HepG2 (cell line): ENCODE measurements at regions not wholly inside any gene's neighbourhood (a gene's known extent, or its start where the extent isn't known, plus 50 kb on each side); places are given as distances from the start of the nearest gene placed in this dataset.

ENCODE experiments used
- ATAC-seq: fragments of 200-7000 bp; cut with Tn5 transposase; 3 replicates; pipeline ENCODE4 v1.9.1; 2020; ENCODE audit warnings: mild to moderate bottlenecking, moderate library complexity
- BruUV-seq: library from RNA; stranded (reverse); fragments of 400-500 nt; replicated peaks from 2 replicates; lab custom pipeline; 2021; lab: Mats Ljungman, UMichigan
- CTCF ChIA-PET: fragments of 300-600 bp; formaldehyde crosslinking; extraction: SDS; loops from one replicate; lab custom pipeline; 2021; ENCODE audit warnings: low total read pairs, inconsistent platforms, low intra/inter-chr PET ratio; lab: Yijun Ruan, JAX
- POLR2A ChIA-PET: fragments of 350-600 bp; sonication (Branson Sonifier 250); formaldehyde crosslinking; loops from one replicate; lab custom pipeline; 2020; ENCODE audit warnings: antibody characterized with exemption, inconsistent platforms; lab: Yijun Ruan, JAX
- DNase-seq: peaks from one replicate; pipeline ENCODE4 v3.0.0-alpha.2; 2015; ENCODE audit warnings: low spot score
- FAIRE-seq: peaks from 3 replicates; lab custom pipeline; 2011; peaks lifted over from hg19 to GRCh38; lab: Jason Lieb, UNC
- H2AFZ ChIP-seq: one replicate; pipeline ENCODE4 v1.6.1; 2011; ENCODE audit warnings: low read length, inconsistent platforms
- H3K27ac ChIP-seq: fragments of 300-600 bp; 3 replicates; pipeline ENCODE4 v1.8.0; 2011; ENCODE audit warnings: mixed run types, mild to moderate bottlenecking, mixed read lengths, low read length, inconsistent platforms; ENCODE audit not compliant: insufficient read depth; ENCODE audit errors: extremely low read length
- H3K27me3 ChIP-seq, 2 experiments: fragments of 200-600 bp in 1 of 2; 2 replicates in 1 of 2; 3 replicates in 1 of 2; pipeline versions ENCODE4 v1.6.0 to v1.8.0; 2011; ENCODE audit warnings: low read length in 2 of 2, mild to moderate bottlenecking in 2 of 2, moderate library complexity in 2 of 2, inconsistent platforms in 1 of 2; ENCODE audit not compliant: insufficient read depth in 2 of 2, control insufficient read depth in 1 of 2
- H3K36me3 ChIP-seq, 2 experiments: fragments of 200-600 bp in 1 of 2; replicated peaks in 1 of 2; 2 replicates in 1 of 2; 3 replicates in 1 of 2; pipeline versions ENCODE4 v1.5.1 to v1.8.0; 2011; ENCODE audit warnings: low read length in 2 of 2, inconsistent platforms in 1 of 2; ENCODE audit not compliant: insufficient read depth in 2 of 2, control insufficient read depth in 1 of 2
- H3K4me1 ChIP-seq: 2 replicates; pipeline ENCODE4 v1.5.1; 2012; ENCODE audit warnings: low read length, inconsistent platforms; ENCODE audit not compliant: insufficient read depth
- H3K4me2 ChIP-seq: 2 replicates; pipeline ENCODE4 v1.6.0; 2011; ENCODE audit warnings: low read depth, low read length, inconsistent platforms
- H3K4me3 ChIP-seq, 3 experiments: fragments of 200-600 bp in 1 of 3; sonication (generic), shearing (Covaris generic) in 1 of 3; replicated peaks in 1 of 3; 2 replicates each; pipeline ENCODE4 v1.5.1; 2011 to 2016; ENCODE audit warnings: low read length in 3 of 3, inconsistent platforms in 2 of 3, low read depth in 2 of 3, mild to moderate bottlenecking in 2 of 3, control low read depth in 1 of 3, mixed read lengths in 1 of 3; ENCODE audit not compliant: insufficient read depth in 1 of 3
- H3K79me2 ChIP-seq: one replicate; pipeline ENCODE4 v1.6.1; 2011; ENCODE audit warnings: low read length, inconsistent platforms; ENCODE audit not compliant: insufficient read depth
- H3K9ac ChIP-seq: 2 replicates; pipeline ENCODE4 v1.6.0; 2011; ENCODE audit warnings: mild to moderate bottlenecking, low read depth, low read length, inconsistent platforms; ENCODE audit not compliant: insufficient read depth
- H3K9me3 ChIP-seq: 2 replicates; pipeline ENCODE4 v1.5.1; 2012; ENCODE audit warnings: mild to moderate bottlenecking, low read length
- H4K20me1 ChIP-seq: 2 replicates; pipeline ENCODE4 v1.6.0; 2011; ENCODE audit warnings: inconsistent platforms, mild to moderate bottlenecking, low read length, moderate library complexity; ENCODE audit not compliant: insufficient read depth
- ATF1 ChIP-seq: IDR thresholded peaks from 2 replicates; pipeline ENCODE4 v1.6.1; 2016; ENCODE audit warnings: mild to moderate bottlenecking, control low read depth
- FIP1L1 ChIP-seq: fragments of 200-400 bp; formaldehyde crosslinking; IDR thresholded peaks from 2 replicates; pipeline ENCODE4 v1.6.1; 2018; ENCODE audit warnings: low read depth, mild to moderate bottlenecking, low read length, moderate library complexity, borderline replicate concordance; ENCODE audit not compliant: insufficient read depth
- FOXA1 ChIP-seq, 2 experiments: fragments of 450-650 bp in 1 of 2; sonication (generic) in 1 of 2; formaldehyde crosslinking in 1 of 2; IDR thresholded peaks; 2 replicates each; pipeline versions ENCODE4 v1.4.0 to v1.6.1; 2016 to 2020; ENCODE audit warnings: missing genetic modification reagents in 1 of 2
- MBD4 ChIP-seq: IDR thresholded peaks from 2 replicates; pipeline ENCODE4 v1.6.1; 2012; ENCODE audit warnings: low read length, inconsistent platforms, borderline replicate concordance
- RARG ChIP-seq: sonication (generic); formaldehyde crosslinking; IDR thresholded peaks from 2 replicates; pipeline ENCODE4 v1.4.0; 2020; ENCODE audit warnings: low read depth, mild to moderate bottlenecking, missing genetic modification reagents
- TFDP1 ChIP-seq: IDR thresholded peaks from 2 replicates; pipeline ENCODE4 v1.6.1; 2016; ENCODE audit warnings: missing compliant biosample characterization, missing genetic modification reagents, borderline replicate concordance
- XBP1 ChIP-seq: sonication (generic); formaldehyde crosslinking; IDR thresholded peaks from 2 replicates; pipeline ENCODE4 v1.5.0; 2020; ENCODE audit warnings: missing genetic modification reagents
- ZNF558 ChIP-seq: sonication (generic); formaldehyde crosslinking; IDR thresholded peaks from 2 replicates; pipeline ENCODE4 v1.9.0; 2022; ENCODE audit warnings: mild to moderate bottlenecking, missing genetic modification reagents, borderline replicate concordance
- ZNF773 ChIP-seq: sonication (generic); formaldehyde crosslinking; IDR thresholded peaks from 2 replicates; pipeline ENCODE4 v1.4.0; 2020; ENCODE audit warnings: missing genetic modification reagents, borderline replicate concordance
- ZNF841 ChIP-seq: sonication (generic); formaldehyde crosslinking; IDR thresholded peaks from 2 replicates; pipeline ENCODE4 v1.8.1; 2023; ENCODE audit warnings: missing genetic modification reagents, borderline replicate concordance
- ZSCAN5A ChIP-seq: sonication (generic); formaldehyde crosslinking; IDR thresholded peaks from 2 replicates; pipeline ENCODE4 v1.8.0; 2022; ENCODE audit warnings: mild to moderate bottlenecking, missing genetic modification reagents, borderline replicate concordance
- WGBS: methylation state at CpG from one replicate; pipeline ENCODE4 v1.1.6; 2017; ENCODE audit warnings: low lambda C conversion rate; 5-methylcytosine and 5-hydroxymethylcytosine counted together
- in situ Hi-C: cut with HindIII; loops from 2 replicates; pipeline ENCODE4 v1.10.0; 2017; ENCODE audit warnings: low pct_unique_long_range_greater_than_20kb; ENCODE audit not compliant: extremely low pct_ligation_motif_present
- intact Hi-C: fragments of 100-400 bp; cut with micrococcal nuclease; formaldehyde crosslinking; loops from one replicate; pipeline ENCODE4 v1.10.0; 2022; ENCODE audit not compliant: unreplicated experiment
- TF ChIP-seq, protein P1 (sequence below): sonication (generic); formaldehyde crosslinking; IDR thresholded peaks from 2 replicates; pipeline ENCODE4 v1.9.0; 2021; ENCODE audit warnings: missing genetic modification reagents, borderline replicate concordance
- TF ChIP-seq, protein P2 (sequence below): sonication (generic); formaldehyde crosslinking; IDR thresholded peaks from 2 replicates; pipeline ENCODE4 v1.5.0; 2020; ENCODE audit warnings: mild to moderate bottlenecking, missing genetic modification reagents, borderline replicate concordance

GRCh38 chr6:15897063-15897876 is 231.6 kb upstream of the MYLIP start:
- no peak overlapping the region for H3K4me2 ChIP-seq
- 1% methylated on average over 8 of the region's 8 CpGs for WGBS
- no peaks in the 10 kb centered on the region for H3K36me3 ChIP-seq
- intact Hi-C loops (loop anchor here (5.0 kb wide), 2 partner anchors 230 to 495 kb away; partner anchors contain the start of gene MYLIP), in situ Hi-C loops (no loop called here)
- no peak overlapping the region for H2AFZ ChIP-seq
- no peak for DNase-seq
- no peak overlapping the region for H3K9ac ChIP-seq
- no peaks in the 10 kb centered on the region for H3K79me2 ChIP-seq
- BruUV-seq: no TSS peak
- no peak for FAIRE-seq
- H3K9me3 ChIP-seq: no peaks in the 10 kb centered on the region
- no peaks in the 10 kb centered on the region for H4K20me1 ChIP-seq
- no peaks in the 10 kb centered on the region for H3K27me3 ChIP-seq
- H3K4me1 ChIP-seq: no peaks in the 10 kb centered on the region
- H3K4me3 ChIP-seq: no peak overlapping the region
- no peak for ATAC-seq
- ChIA-PET POLR2A (no interaction called here), CTCF (no interaction called here)
- no peak overlapping the region for H3K27ac ChIP-seq
- no peak for TF ChIP-seq ZNF558 (CRISPR knock-in tag)
- no peak for TF ChIP-seq MBD4
- TF ChIP-seq FIP1L1: no peak
- no peak for TF ChIP-seq ZNF773 (CRISPR knock-in tag)
- TF ChIP-seq RARG: no peak
- TF ChIP-seq ATF1 (CRISPR knock-in tag): no peak
- no peak for TF ChIP-seq ZSCAN5A
- no peak for TF ChIP-seq TFDP1 (CRISPR knock-in tag)
- TF ChIP-seq, protein P1, sequence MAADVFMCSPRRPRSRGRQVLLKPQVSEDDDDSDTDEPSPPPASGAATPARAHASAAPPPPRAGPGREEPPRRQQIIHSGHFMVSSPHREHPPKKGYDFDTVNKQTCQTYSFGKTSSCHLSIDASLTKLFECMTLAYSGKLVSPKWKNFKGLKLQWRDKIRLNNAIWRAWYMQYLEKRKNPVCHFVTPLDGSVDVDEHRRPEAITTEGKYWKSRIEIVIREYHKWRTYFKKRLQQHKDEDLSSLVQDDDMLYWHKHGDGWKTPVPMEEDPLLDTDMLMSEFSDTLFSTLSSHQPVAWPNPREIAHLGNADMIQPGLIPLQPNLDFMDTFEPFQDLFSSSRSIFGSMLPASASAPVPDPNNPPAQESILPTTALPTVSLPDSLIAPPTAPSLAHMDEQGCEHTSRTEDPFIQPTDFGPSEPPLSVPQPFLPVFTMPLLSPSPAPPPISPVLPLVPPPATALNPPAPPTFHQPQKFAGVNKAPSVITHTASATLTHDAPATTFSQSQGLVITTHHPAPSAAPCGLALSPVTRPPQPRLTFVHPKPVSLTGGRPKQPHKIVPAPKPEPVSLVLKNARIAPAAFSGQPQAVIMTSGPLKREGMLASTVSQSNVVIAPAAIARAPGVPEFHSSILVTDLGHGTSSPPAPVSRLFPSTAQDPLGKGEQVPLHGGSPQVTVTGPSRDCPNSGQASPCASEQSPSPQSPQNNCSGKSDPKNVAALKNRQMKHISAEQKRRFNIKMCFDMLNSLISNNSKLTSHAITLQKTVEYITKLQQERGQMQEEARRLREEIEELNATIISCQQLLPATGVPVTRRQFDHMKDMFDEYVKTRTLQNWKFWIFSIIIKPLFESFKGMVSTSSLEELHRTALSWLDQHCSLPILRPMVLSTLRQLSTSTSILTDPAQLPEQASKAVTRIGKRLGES (CRISPR knock-in tag): no peak
- no peak for TF ChIP-seq XBP1 (CRISPR knock-in tag)
- TF ChIP-seq, protein P2, sequence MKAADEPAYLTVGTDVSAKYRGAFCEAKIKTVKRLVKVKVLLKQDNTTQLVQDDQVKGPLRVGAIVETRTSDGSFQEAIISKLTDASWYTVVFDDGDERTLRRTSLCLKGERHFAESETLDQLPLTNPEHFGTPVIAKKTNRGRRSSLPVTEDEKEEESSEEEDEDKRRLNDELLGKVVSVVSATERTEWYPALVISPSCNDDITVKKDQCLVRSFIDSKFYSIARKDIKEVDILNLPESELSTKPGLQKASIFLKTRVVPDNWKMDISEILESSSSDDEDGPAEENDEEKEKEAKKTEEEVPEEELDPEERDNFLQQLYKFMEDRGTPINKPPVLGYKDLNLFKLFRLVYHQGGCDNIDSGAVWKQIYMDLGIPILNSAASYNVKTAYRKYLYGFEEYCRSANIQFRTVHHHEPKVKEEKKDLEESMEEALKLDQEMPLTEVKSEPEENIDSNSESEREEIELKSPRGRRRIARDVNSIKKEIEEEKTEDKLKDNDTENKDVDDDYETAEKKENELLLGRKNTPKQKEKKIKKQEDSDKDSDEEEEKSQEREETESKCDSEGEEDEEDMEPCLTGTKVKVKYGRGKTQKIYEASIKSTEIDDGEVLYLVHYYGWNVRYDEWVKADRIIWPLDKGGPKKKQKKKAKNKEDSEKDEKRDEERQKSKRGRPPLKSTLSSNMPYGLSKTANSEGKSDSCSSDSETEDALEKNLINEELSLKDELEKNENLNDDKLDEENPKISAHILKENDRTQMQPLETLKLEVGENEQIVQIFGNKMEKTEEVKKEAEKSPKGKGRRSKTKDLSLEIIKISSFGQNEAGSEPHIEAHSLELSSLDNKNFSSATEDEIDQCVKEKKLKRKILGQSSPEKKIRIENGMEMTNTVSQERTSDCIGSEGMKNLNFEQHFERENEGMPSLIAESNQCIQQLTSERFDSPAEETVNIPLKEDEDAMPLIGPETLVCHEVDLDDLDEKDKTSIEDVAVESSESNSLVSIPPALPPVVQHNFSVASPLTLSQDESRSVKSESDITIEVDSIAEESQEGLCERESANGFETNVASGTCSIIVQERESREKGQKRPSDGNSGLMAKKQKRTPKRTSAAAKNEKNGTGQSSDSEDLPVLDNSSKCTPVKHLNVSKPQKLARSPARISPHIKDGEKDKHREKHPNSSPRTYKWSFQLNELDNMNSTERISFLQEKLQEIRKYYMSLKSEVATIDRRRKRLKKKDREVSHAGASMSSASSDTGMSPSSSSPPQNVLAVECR (CRISPR knock-in tag): no peak
- TF ChIP-seq ZNF841: no peak
- TF ChIP-seq FOXA1 (IDR thresholded peaks at IDR 0.05): no peak
- no peak for TF ChIP-seq FOXA1 (CRISPR knock-in tag; IDR thresholded peaks at IDR 0.05)
